SK-N-SH (cell line): ENCODE measurements at regions not wholly inside any gene's neighbourhood (a gene's known extent, or its start where the extent isn't known, plus 50 kb on each side); places are given as distances from the start of the nearest gene placed in this dataset.

Source experiments
- TF ChIP-seq, protein P1 (sequence below): IDR thresholded peaks from 2 replicates; pipeline ENCODE4 v1.4.0; 2012; ENCODE audit warnings: low read depth, borderline replicate concordance
- TF ChIP-seq, protein P2 (sequence below): fragments of 200-600 bp; sonication (generic); IDR thresholded peaks from 2 replicates; pipeline ENCODE4 v1.6.1; 2017; ENCODE audit warnings: antibody characterized with exemption, mild to moderate bottlenecking, moderate library complexity

DNA sequence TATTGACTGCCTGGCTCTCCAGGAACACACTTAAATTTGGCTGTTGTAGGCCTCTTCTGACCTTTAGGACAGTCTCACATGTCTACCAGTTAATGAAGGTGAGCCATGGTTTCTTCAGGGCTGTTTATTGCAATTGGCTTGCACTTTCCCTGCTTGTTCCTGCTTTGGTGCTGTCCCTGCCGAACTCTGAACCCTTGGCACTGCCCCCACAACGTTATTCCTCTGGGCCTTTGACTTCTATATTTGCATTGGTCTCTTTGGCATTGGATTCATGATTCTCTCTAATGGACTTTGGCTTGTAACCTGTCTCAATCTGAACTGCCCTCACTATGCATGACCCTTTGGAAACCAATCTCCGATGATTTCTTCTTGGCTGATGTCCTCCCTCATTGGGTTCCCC lies 299.4 kb downstream of the UTP18 start:
- TF ChIP-seq, protein P1, sequence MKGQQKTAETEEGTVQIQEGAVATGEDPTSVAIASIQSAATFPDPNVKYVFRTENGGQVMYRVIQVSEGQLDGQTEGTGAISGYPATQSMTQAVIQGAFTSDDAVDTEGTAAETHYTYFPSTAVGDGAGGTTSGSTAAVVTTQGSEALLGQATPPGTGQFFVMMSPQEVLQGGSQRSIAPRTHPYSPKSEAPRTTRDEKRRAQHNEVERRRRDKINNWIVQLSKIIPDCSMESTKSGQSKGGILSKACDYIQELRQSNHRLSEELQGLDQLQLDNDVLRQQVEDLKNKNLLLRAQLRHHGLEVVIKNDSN, result no peak
- TF ChIP-seq, protein P2, sequence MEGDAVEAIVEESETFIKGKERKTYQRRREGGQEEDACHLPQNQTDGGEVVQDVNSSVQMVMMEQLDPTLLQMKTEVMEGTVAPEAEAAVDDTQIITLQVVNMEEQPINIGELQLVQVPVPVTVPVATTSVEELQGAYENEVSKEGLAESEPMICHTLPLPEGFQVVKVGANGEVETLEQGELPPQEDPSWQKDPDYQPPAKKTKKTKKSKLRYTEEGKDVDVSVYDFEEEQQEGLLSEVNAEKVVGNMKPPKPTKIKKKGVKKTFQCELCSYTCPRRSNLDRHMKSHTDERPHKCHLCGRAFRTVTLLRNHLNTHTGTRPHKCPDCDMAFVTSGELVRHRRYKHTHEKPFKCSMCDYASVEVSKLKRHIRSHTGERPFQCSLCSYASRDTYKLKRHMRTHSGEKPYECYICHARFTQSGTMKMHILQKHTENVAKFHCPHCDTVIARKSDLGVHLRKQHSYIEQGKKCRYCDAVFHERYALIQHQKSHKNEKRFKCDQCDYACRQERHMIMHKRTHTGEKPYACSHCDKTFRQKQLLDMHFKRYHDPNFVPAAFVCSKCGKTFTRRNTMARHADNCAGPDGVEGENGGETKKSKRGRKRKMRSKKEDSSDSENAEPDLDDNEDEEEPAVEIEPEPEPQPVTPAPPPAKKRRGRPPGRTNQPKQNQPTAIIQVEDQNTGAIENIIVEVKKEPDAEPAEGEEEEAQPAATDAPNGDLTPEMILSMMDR, result no peak
